Aorta (tissue), 5 donors: ENCODE measurements at regions not wholly inside any gene's neighbourhood (a gene's known extent, or its start where the extent isn't known, plus 50 kb on each side); places are given as distances from the start of the nearest gene placed in this dataset.
"Not testable (repeated sequence)": the region's sequence is repeated elsewhere in the genome, so short reads cannot be mapped to it uniquely, and the experiment has no call there.

Source experiments
- ATAC-seq: fragments of 200-7000 bp; cut with Tn5 transposase; one replicate; pipeline ENCODE4 v1.9.1; 2022; ENCODE audit warnings: moderate library complexity; ENCODE audit not compliant: low FRiP score
- DNase-seq, 2 donors: peaks; one replicate each; pipeline ENCODE4 v3.0.0-alpha.2; 2020
- H3K27ac ChIP-seq, 2 donors: one replicate each; pipeline ENCODE4 v1.5.1; 2013; ENCODE audit warnings: low read length in 2 of 2, mild to moderate bottlenecking in 2 of 2, moderate library complexity in 2 of 2, control low read depth in 1 of 2, inconsistent platforms in 1 of 2, low read depth in 1 of 2
- H3K27me3 ChIP-seq, 2 donors: one replicate each; pipeline ENCODE4 v1.6.1; 2013; ENCODE audit warnings: control low read depth in 1 of 2, low read length in 1 of 2, mild to moderate bottlenecking in 1 of 2, moderate library complexity in 1 of 2; ENCODE audit not compliant: insufficient read depth in 2 of 2, control insufficient read depth in 1 of 2
- H3K36me3 ChIP-seq, 2 donors: one replicate each; pipeline ENCODE4 v1.6.1; 2013; ENCODE audit warnings: control low read depth in 1 of 2, low read length in 1 of 2, mild to moderate bottlenecking in 1 of 2; ENCODE audit not compliant: insufficient read depth in 2 of 2, control insufficient read depth in 1 of 2
- H3K4me1 ChIP-seq, 2 donors: one replicate each; pipeline ENCODE4 v1.6.1; 2013; ENCODE audit warnings: low read length in 2 of 2, control low read depth in 1 of 2, mild to moderate bottlenecking in 1 of 2, moderate library complexity in 1 of 2; ENCODE audit not compliant: insufficient read depth in 2 of 2, control insufficient read depth in 1 of 2
- H3K4me3 ChIP-seq, 2 donors: one replicate each; pipeline ENCODE4 v1.5.1; 2013; ENCODE audit warnings: low read length in 2 of 2, control low read depth in 1 of 2, mild to moderate bottlenecking in 1 of 2
- H3K9me3 ChIP-seq: one replicate; pipeline ENCODE4 v1.6.1; 2013; ENCODE audit warnings: mild to moderate bottlenecking, low read length; ENCODE audit not compliant: control insufficient read depth
- WGBS, 2 donors: extraction: QIAGEN DNeasy Blood & Tissue Kit; methylation state at CpG; one replicate each; pipeline ENCODE4 v1.1.7; 2013; 5-methylcytosine and 5-hydroxymethylcytosine counted together
- intact Hi-C, 2 donors: fragments of 100-400 bp; cut with DNase I; formaldehyde crosslinking; loops; one replicate each; pipeline versions ENCODE4 v1.14.2 to v1.15.0; 2022
- donor health status: healthy with polysubstance abuse.
- donor health status: Bipolar disorder and iron deficiency.
- donor health status: DM: no; HTN: no; CAD: no.
- donor health status: DM: no; HTN: no; CAD: no.
- donor health status: DM: yes; HTN: yes; CAD: no.

DNA sequence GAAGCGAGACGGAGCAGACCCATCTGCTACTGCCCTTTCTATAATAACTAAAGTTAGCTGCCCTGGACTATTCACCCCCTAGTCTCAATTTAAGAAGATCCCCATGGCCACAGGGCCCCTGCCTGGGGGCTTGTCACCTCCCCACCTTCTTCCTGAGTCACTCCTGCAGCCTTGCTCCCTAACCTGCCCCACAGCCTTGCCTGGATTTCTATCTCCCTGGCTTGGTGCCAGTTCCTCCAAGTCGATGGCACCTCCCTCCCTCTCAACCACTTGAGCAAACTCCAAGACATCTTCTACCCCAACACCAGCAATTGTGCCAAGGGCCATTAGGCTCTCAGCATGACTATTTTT lies 267.2 kb downstream of the OR4F29 start:
- H3K4me1 ChIP-seq, ATAC-seq, H3K4me3 ChIP-seq, H3K9me3 ChIP-seq, H3K27ac ChIP-seq, H3K27me3 ChIP-seq, H3K36me3 ChIP-seq, intact Hi-C loops: not testable (repeated sequence)
- DNase-seq: peak; percentile 34 to 72
- WGBS, 2 donors: no CpG with 5 or more reads among the region's 3 CpGs

- H3K9me3 ChIP-seq, H3K36me3 ChIP-seq, ATAC-seq, H3K4me1 ChIP-seq, intact Hi-C loops, H3K27me3 ChIP-seq, H3K4me3 ChIP-seq, H3K27ac ChIP-seq: not testable (repeated sequence)
- DNase-seq: peak; percentile 44 to 79
- WGBS, 2 donors: 70 to 83% methylated on average over 6 to 7 of the region's 13 CpGs
Observed at GRCh38 chr1:183620-184335, 267.7 kb downstream of the OR4F29 start.

DNA sequence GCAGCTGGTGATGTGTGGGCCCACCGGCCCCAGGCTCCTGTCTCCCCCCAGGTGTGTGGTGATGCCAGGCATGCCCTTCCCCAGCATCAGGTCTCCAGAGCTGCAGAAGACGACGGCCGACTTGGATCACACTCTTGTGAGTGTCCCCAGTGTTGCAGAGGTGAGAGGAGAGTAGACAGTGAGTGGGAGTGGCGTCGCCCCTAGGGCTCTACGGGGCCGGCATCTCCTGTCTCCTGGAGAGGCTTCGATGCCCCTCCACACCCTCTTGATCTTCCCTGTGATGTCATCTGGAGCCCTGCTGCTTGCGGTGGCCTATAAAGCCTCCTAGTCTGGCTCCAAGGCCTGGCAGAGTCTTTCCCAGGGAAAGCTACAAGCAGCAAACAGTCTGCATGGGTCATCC lies 268.4 kb downstream of the OR4F29 start:
- H3K27me3 ChIP-seq, ATAC-seq, H3K36me3 ChIP-seq, intact Hi-C loops, H3K4me1 ChIP-seq, H3K27ac ChIP-seq, H3K9me3 ChIP-seq, H3K4me3 ChIP-seq: not testable (repeated sequence)
- 93 to 96% methylated on average over 5 to 6 of the region's 10 CpGs for WGBS, 2 donors
- peak; percentile 43 to 76 for DNase-seq

DNA sequence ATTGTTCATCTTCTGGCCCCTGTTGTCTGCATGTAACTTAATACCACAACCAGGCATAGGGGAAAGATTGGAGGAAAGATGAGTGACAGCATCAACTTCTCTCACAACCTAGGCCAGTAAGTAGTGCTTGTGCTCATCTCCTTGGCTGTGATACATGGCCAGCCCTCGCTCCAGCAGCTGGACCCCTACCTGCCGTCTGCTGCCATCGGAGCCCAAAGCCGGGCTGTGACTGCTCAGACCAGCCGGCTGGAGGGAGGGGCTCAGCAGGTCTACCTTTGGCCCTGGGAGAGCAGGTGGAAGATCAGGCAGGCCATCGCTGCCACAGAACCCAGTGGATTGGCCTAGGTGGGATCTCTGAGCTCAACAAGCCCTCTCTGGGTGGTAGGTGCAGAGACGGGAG lies 268.8 kb downstream of the OR4F29 start:
- WGBS, 2 donors: 92 to 100% methylated on average over 3 to 6 of the region's 7 CpGs
- H3K4me3 ChIP-seq, H3K27me3 ChIP-seq, H3K36me3 ChIP-seq, intact Hi-C loops, H3K9me3 ChIP-seq, H3K4me1 ChIP-seq, H3K27ac ChIP-seq, ATAC-seq: not testable (repeated sequence)
- peak in 1 of 2 donors; percentile 35 for DNase-seq

DNA sequence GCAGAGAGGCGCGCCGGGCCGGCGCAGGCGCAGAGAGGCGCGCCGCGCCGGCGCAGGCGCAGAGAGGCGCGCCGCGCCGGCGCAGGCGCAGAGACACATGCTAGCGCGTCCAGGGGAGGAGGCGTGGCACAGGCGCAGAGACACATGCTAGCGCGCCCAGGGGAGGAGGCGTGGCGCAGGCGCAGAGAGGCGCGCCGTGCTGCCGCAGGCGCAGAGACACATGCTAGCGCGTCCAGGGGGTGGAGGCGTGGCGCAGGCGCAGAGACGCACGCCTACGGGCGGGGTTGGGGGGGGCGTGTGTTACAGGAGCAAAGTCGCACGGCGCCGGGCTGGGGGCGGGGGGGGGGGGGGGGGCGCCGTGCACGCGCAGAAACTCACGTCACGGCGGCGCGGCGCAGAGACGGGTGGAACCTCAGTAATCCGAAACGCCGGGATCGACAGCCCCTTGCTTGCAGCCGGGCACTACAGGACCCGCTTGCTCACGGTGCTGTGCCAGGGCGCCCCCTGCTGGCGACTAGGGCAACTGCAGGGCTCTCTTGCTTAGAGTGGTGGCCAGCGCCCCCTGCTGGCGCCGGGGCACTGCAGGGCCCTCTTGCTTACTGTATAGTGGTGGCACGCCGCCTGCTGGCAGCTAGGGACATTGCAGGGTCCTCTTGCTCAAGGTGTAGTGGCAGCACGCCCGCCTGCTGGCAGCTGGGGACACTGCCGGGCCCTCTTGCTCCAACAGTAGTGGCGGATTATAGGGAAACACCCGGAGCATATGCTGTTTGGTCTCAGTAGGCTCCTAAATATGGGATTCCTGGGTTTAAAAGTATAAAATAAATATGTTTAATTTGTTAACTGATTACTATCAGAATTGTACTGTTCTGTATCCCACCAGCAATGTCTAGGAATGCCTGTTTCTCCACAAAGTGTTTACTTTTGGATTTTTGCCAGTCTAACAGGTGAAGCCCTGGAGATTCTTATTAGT lies 269.9 kb downstream of the OR4F29 start:
- H3K9me3 ChIP-seq, intact Hi-C loops, ATAC-seq, H3K36me3 ChIP-seq, H3K4me3 ChIP-seq, H3K27ac ChIP-seq, H3K4me1 ChIP-seq, H3K27me3 ChIP-seq: not testable (repeated sequence)
- WGBS, 2 donors: 74 to 80% methylated on average over 56 to 66 of the region's 79 CpGs
- peak; percentile 82 to 91 for DNase-seq

GRCh38 chr1:180749-181205 lies 270.7 kb downstream of the OR4F29 start:
- H3K27ac ChIP-seq, H3K27me3 ChIP-seq, H3K9me3 ChIP-seq, H3K4me3 ChIP-seq, H3K36me3 ChIP-seq, ATAC-seq, intact Hi-C loops, H3K4me1 ChIP-seq: not testable (repeated sequence)
- 79 to 83% methylated on average over 28 of the region's 28 CpGs for WGBS, 2 donors
- DNase-seq: peak in 1 of 2 donors; percentile 82

- 89 to 97% methylated on average over 3 of the region's 4 CpGs for WGBS, 2 donors
- DNase-seq, H3K36me3 ChIP-seq, intact Hi-C loops, ATAC-seq, H3K27me3 ChIP-seq, H3K9me3 ChIP-seq, H3K4me1 ChIP-seq, H3K27ac ChIP-seq, H3K4me3 ChIP-seq: not testable (repeated sequence)
Observed at GRCh38 chr1:138842-139241, 312.6 kb downstream of the OR4F29 start.

- ATAC-seq, H3K27ac ChIP-seq, intact Hi-C loops, H3K4me1 ChIP-seq, H3K36me3 ChIP-seq, H3K9me3 ChIP-seq, DNase-seq, H3K27me3 ChIP-seq, H3K4me3 ChIP-seq: not testable (repeated sequence)
- WGBS, 2 donors: 97 to 100% methylated on average over 3 to 12 of the region's 16 CpGs
Observed at GRCh38 chr1:137664-138063, 313.8 kb downstream of the OR4F29 start.
